Smooth muscle cell of the brain vasculature (primary cell): ENCODE measurements at regions not wholly inside any gene's neighbourhood (a gene's known extent, or its start where the extent isn't known, plus 50 kb on each side); places are given as distances from the start of the nearest gene placed in this dataset.

Experiments used
- DNase-seq: peaks from one replicate; pipeline ENCODE4 v3.0.0-alpha.2; 2012; ENCODE audit warnings: low read depth, low spot score

DNA sequence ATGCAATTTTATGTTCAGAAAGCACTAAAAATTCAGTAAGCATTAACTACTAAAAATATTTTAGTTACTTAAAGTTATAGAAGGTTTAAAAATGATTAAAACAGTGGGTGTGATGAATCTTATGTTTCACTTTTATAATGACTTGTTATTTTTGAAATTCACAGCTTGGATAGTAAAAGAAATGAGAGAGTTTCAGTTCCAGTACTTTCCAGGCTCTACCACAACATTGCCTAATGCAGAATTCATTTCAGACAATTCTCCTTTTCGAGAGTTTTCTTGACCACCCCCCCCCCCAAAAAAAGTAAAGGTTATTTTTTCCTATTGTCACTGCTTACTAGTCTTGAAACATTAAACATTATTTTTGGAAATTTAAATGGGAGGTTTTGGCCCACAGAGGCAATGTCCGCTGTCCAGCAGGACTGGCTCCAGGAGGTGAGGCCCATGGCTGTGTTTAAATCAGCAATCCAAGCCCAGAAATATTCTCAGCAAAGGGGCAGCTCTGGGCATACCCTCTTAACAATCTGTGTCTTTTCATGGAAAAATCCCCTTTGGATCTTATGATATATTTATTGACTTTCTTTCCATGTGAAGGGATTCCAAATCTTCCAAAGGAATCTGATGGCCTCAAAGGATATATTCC is 519.9 kb downstream of the MAFB start:
- no peak for DNase-seq

DNA sequence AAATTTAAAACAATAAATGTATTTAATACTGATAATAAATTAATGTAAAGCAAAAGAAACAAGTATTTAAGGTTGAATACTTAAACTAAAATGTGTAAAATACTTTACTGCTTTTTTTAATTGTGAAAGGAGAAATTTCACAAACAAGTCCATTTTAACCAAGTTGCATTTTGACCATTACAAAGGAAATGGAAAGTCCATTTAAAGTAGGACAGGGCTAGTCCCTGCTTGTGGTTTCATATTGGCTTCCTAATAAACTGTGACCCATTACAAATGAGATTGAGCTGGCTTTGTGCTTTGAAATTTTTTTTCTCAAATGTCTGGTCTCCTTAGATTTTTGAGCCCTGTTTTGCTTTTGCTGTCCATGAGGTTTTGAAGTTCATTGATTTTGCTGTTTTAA is 527.6 kb downstream of the MAFB start:
- no peak for DNase-seq

DNA sequence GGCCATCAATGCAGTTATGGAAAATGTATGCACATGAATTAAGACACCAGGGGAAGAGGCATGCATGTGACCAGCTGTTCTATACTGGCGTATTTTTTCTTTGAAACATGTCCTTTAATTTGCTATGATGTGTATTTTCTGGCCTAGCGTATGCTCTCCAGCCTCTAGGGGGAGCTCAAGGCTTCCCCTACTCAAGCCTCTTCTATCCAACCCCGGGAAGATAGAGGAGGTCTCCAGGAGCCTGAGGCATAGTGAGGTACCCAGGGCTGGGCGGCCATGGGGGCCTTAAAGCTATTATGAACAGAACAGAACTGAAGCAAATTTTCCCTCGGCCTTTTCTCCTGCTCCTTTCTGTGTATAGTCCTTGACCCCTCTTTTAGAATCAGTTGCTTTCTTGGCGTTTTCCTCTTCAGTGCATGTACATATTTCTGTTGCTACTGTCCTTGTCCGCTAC is 528.9 kb downstream of the MAFB start:
- DNase-seq, result peak; percentile 26

DNA sequence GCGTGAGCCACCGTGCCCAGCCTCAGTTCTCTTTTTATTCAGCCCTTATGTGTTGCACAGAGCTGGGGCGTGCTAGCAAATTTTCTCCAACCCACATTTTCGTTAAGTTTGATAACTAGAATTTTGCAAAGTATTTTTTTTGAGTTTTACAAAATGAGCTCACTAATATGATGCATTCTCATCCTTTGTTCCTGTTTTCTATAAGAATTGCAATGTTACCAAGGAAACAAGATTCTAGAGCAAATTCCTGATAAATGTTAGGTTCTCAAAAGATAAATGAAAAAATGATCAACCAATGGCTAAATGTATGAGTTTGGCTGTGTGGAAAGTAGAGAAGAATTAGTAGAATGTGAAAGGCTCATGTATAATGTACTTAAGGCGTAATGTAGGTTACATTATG is 529.8 kb downstream of the MAFB start:
- DNase-seq, result no peak

DNA sequence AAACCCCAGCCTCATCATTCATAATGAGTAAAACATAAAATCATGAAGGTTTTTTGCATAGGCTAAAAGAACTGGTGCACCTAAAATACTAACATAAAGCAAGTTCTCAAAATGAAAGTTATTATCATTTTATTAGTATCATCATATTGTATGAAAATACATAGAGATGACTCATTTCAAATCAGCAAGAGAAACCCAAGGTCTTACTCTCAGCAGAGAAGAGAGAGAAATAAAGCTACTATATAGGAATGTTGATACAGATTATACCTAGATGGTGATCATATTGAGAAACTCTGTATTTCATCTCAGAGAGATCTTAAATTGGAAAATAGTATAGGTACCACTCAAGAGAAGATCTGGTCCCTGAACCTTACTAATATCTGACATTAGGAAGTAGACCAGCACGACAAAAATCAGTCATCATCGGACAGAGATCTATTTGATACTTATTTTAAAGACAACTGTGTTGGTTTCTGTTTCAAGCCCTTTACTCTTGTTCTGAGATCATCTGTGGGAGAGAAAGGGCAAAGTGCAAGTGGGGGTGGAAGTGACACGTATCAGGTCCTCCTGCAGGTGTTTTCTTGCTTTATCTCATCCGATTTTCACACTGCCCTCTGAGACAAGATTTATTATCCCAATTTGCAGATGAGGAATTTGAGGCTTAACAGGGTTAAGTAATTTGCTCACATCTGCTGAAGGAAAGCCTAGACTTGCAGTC is 532.3 kb downstream of the MAFB start:
- no peak for DNase-seq

DNA sequence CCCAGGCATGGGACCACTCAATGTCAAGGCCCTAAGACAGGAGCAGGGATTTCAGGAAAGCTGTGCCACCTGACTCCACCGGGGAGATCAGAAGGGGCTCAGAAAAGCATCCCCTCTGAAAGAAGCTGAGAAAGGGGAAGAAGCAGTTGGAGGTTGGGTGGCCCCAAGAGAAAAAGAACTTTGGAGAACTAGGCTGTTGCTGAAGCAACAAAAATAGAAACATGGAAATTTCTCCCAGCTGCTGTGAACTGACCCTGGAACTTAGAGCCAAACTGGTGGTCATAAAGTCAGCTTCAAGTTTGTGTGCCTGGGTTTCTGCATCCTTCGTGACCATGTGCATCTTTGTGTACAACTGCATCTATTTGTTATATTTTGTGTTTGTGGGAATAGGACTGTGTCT is 534.5 kb downstream of the MAFB start:
- DNase-seq, result no peak

DNA sequence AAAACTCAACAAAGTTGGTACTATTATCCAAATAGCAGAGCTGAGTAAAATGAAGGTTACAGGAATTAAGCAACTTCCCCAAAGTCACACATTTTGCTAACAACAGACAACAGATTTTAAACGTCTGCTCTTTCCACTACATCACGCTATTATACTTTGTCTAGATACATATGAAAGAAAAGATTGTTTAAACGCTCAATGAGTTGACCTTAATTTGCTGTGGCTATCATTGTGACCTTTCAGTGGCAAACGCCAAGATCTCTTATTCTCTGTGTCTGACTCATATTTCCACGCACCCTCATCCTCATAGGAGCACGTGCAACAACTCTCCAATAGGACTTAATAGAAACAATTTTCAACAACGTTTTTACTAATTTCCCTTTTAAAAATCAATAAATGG is 540.1 kb downstream of the MAFB start:
- no peak for DNase-seq

DNA sequence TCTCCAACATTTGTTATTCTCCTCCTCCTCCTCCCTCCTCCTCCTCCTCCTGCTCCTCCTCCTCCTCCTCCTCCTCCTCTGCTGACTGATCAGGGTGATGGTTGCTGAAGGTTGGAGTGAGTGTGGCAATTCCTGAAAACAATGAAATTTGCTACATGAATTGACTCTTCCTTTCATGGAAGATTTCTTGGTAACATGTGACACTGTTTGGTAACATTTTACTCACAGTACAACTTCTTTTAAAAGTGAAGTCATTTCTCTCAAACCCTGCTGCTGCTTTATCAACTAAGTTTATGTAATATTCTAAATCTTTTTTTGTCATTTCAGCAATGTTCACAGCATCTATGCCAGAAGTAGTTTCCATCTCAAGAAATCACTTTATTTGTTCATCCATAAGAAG is 543.0 kb downstream of the MAFB start:
- DNase-seq, result no peak

DNA sequence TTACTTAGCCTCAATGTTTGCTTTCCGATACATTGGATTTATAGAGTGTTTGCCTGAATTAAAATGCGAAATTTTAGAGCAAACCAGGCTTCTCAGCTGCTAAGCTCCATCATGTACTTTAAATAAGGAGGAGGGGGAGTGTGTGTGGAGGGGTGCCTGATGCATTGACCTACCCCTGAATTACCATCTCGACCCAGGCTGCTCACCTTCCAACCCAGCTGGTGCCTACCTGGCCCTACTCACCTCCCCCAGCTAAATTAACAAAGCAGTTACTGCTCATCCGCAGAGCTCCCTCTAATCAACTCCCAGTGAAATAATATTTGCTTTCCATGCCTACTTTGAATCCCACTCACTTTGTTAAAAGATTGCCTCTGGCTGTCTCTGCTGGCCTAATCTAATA is 544.5 kb downstream of the MAFB start:
- DNase-seq, result no peak

DNA sequence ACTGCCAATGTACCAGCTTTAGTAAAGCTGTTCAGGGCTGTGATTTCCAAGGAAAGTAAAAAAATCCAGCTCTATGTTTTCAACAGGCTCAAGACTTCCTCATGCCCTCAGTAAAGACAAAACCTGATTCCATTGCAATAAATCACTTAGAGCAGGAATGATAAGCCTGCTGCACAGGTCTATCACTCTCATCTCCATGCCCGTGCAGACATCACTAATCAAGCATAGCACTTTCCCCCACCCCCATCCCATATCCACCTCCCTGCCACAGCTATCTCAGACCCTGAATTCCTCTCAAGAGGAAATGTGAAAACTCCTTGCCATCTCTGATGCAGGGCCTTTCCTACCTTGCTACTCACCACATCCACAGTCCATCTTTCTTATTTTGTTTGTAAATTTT is 554.9 kb downstream of the MAFB start:
- no peak for DNase-seq

DNA sequence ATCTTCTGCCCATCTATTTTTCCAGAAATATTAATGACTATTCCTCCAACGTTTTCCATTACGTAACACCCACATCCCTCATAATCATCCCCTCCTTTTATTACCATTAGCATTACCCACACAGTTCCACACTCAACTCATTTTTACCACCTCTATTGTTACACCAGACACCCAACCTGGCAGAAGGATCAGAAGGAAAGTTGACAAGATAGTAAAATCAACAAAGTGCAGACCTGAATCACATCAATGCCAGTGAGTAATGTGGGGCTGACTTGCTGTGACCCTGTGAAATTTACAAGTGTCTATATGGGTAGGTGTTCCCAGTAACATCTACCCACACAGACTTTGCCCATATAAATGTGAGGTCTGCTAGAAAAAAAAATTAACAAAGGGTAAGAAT is 568.2 kb downstream of the MAFB start:
- DNase-seq, result no peak

DNA sequence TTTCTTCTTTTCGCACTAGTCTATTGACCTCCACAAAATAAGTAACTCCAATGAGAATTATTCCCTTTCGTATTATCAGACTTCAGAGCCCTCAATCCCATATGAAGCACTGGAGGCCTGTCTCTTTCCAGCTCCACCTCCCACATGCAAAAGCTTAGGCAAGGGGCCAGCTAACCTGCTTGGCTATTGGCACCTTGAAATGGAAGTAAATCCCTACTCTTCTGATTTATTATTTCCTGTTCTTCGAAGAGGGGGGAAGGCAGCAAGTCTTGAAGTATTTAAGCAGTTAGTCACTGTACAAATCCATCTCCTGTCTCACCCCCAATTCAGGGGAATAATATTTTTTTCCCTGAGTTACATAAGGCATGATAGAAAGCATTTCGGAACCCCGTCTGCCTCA is 577.8 kb downstream of the MAFB start:
- no peak for DNase-seq

DNA sequence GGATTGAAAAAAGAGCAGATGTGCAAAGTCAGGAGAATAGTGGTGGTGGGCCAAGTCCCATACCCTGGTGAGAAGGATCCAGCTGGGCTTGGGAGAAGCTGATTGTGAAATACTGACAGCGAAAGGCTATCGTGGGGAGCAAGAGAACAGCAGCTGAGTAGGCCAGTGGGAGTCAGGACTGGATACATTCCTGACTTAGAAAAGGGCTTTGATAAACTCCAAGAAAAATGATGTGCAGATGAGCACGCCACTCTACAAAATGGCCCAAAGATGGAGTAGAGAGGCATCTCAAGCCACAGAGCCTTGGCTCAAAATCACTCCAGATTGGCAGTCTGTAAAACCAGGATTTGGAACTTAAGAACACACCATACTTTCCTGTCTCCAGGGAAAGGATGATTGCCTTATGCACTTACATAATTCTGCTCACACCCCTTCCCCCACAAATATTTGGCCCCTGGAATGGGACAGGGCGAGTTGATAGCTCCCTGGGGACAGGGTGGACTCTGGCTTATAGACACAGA is 578.7 kb downstream of the MAFB start:
- DNase-seq, result no peak

DNA sequence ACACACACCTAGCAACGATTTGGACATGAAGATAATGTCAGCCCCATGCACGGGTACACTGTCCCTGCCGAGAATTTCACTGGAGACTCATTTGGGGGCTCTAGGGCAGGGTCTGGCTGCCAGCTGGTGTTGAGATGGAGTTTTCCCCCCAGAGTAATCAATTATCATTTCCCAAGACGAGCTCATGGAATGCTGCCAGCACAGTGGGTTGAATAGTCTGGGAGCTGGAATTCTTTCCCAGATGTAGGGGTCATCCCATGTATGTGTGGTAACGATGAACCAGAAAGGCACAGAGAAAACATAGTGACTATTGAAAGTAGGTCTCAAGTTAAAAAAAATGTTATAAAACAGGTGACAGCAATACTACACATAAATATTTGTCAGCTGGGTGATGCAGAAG is 579.9 kb downstream of the MAFB start:
- DNase-seq, result no peak

DNA sequence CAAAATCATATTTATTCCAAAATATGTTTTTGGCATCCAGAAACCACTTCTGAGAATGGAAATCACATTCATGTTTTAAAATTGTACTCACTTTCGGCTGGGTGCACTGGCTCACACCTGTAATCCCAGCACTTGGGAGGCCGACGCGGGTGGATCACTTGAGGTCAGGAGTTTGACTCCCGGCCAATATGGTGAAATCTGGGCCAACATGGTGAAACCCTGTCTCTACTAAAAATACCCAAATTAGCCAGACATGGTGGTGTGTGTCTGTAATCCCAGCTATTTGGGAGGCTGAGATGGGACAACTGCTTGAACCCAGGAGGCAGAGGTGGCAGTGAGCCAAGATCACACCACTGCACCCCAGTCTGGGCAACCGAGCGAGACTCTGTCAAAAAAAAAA is 580.7 kb downstream of the MAFB start:
- DNase-seq, result no peak

DNA sequence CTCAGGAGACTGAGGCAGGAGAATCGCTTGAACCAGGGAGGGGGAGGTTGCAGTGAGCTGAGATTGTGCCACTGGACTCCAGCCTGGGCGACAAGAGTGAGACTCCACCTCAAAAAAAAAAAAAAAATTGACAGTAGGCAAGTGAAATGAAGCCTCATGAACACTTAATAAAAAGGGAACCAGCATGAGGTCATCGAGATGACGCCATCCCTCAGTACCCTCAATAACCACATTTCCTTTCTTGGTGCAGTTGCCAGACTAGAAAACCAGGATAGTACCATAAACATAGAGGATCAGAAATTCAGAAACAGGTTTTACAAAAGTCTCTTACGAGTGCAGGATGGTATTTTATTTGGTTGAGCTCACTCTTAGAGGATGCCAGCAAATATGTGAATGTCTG is 584.1 kb downstream of the MAFB start:
- DNase-seq, result no peak

DNA sequence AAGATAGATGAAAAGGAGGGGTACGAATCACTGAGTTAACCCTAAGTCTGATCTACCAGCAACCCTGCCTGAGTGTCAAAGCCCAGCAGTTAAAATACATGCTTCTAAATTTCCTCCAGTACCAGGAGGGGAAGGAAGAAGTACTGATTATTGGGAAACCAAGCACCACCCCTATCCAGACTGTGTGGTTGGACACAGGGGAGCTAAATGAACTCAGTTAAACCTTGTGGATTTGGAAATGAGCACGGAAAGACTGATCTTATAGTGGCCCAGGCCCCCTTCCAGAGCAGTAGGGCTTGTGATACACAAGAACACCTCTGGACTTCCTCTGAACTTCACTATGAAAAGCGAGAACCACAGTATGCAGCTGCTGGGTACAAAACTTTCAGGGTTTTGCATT is 585.6 kb downstream of the MAFB start:
- DNase-seq, result no peak

DNA sequence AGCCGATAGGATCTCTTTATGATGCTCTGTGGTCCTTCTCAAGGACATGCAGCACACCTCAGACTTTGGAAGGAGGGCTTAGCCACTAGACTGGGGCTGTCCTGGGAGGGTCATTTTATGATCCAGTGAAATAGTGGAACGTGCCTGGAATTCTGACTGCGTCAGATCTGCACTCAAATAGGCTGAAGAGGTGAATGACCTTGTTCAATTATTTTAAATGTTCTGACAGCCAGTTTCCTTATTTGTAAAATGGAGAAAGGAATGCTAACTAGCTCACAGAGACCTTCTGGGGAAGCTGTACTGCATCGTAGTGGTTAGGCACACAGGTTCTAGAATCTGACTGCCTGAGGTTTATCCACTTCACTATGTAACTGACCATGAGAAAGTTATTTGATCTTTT is 587.5 kb downstream of the MAFB start:
- no peak for DNase-seq

DNA sequence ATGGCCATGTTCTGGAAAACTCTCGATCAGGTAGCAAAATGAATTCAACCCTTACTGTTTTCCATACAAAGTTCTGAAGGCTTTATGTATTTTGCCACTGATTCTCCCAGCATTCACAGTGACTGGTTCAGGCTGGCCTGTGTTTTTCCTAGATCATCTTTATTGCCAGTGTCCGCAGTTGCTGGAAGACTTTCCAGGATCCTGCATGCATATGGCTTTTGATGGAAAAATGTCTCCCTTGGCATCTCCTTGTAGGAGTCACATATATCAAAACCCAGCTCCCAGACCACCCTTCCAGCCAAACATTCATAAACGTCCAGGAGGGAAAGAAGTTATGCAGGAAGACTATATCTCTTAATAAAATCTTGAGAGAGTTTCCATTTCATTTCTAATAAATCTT is 588.8 kb downstream of the MAFB start:
- no peak for DNase-seq

DNA sequence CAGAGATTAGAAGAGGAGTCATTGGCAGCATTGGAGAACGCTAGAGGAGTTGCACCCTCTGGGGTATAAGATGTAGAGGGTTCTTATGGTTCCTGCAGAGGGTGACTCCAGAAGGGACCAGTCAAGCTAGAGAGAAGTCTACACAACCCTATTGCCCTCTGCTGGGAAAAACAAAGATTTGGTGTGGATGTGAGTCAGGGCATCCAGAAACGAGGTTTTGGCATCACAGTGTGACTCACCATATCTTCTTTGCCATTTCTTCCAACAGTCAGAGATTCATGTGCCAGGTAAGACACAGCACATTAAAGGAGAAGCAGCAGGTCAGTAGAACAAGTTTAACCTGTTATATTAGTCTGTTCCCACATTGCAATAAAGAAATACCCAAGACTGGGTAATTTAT is 598.8 kb downstream of the MAFB start:
- no peak for DNase-seq

DNA sequence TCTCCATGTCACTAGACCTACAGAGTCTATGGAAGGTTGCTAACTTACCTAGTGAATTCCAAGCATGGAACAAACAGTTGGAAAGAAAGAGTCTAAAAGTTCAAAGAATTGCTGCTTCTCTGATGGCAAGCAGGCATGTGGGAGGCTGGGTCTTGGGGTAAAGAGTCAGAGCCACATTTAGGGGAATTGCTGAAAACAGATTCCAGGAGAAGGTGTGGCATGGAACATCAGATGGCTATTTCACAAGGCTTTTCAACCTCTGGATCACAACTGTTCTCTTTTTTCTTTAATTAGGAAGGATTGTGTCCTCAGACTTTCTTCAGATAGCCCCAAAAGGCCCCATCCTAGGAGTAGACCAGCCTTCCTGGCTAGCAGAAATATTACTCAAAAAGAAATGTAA is 601.5 kb downstream of the MAFB start:
- DNase-seq, result no peak

DNA sequence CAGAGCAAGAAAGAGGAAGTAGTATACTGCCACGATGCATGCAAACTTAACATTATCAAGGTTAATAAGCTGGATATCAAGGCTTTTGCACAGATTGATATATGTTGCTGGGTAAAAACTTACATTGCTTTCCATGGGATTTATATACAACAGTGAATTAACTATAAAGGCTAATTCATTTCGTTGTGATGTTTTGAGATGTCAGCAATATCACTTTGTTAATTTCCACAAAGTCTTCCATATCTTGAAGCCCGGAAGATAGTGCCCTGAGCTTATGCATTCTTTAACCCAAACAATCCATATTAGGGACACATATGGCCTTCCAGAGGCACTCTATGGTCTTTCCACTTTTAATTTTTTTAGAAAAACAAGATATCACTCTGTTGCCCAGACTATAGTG is 603.5 kb downstream of the MAFB start:
- no peak for DNase-seq

DNA sequence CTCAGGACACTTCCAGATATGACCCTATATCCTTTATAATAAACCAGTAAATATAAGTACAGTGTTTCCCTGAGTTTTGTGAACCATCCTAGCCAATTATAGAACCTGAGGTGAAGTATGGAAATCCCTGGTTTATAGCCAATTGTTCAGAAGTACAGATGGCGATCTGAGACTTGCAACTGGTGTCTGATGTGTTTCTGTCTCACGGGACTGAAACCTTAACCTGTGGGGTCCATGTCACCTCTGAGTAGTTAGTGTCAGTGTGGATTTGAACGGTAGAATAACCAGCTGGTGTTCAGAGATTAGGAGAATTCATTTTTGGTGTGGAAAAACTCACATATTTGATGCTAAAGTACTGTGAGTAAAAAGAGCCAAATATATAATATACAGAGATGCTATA is 606.6 kb downstream of the MAFB start:
- no peak for DNase-seq

DNA sequence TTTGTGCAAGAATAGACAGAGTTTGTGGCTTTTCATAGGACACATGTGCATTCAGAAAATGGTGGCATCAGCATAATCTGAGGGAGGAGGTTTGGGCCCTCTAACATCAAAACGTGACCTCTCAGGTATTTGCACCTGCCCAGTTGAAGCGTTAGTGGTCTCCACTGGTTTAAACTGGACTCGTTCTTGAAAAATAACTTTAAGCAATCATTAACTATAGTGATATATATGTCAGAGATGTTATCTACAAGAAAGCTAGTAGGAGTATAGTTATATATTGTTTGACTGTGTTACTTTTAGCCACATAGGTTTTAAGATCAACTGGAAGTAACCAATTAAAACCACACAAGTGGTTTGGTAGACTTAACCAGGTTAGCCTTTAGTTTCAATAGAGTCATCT is 607.4 kb downstream of the MAFB start:
- no peak for DNase-seq
